ENCODE measurements at regions not wholly inside any gene's neighbourhood (a gene's known extent, or its start where the extent isn't known, plus 50 kb on each side); places are given as distances from the start of the nearest gene placed in this dataset.

GRCh38 chr15:47484997-47485396, 232.3 kb upstream of the SEMA6D start:
- no peak for TF ChIP-seq CTCF (IDR thresholded peaks at IDR 0.05; ENCODE audit: unreplicated experiment)
- Mint-ChIP-seq H3K4me3 (ENCODE audit: unreplicated experiment) (no peak overlapping the region), H3K27ac (ENCODE audit: unreplicated experiment) (no peak overlapping the region)

DNA sequence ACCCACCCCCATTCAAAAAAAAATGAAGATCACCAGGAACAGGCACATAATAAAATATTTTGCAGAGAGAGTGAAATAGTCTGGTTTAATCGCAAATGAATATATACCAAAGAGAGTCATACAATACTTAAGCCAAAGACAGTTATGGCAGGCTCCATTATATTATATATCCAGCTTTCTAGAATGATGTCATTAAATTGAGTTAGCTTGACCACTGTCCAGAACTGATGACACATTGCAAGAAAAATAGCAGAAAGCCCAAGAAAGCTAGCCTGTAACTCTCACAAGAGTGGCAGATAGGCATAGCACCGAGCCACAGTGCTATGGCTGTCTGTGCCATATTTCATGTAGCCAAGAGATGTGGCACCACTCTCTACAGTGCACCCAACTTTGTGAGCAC, 231.9 kb upstream of the SEMA6D start:
- no peak for DNase-seq (ENCODE audit: low spot score)
- H3K27ac Mint-ChIP-seq (ENCODE audit: unreplicated experiment): no peak overlapping the region
- no peaks in the 10 kb centered on the region for H3K36me3 Mint-ChIP-seq (ENCODE audit: low read depth, unreplicated experiment)
- no peaks in the 10 kb centered on the region for H3K27me3 Mint-ChIP-seq (ENCODE audit: unreplicated experiment)
- H3K4me1 Mint-ChIP-seq (ENCODE audit: unreplicated experiment): peaks cover 13% of the 10 kb centered on the region
- TF ChIP-seq CTCF (IDR thresholded peaks at IDR 0.05; ENCODE audit: unreplicated experiment): no peak
- H3K4me3 Mint-ChIP-seq (ENCODE audit: unreplicated experiment): no peak overlapping the region
- H3K9me3 Mint-ChIP-seq (ENCODE audit: unreplicated experiment): no peaks in the 10 kb centered on the region

More at GRCh38 chr15:47484997-47485396, 232.3 kb upstream of the SEMA6D start:
- DNase-seq (ENCODE audit: low spot score): no peak
- H3K36me3 Mint-ChIP-seq (ENCODE audit: low read depth, unreplicated experiment): no peaks in the 10 kb centered on the region
- no peaks in the 10 kb centered on the region for H3K27me3 Mint-ChIP-seq (ENCODE audit: unreplicated experiment)
- H3K9me3 Mint-ChIP-seq (ENCODE audit: unreplicated experiment): no peaks in the 10 kb centered on the region
- H3K4me1 Mint-ChIP-seq (ENCODE audit: unreplicated experiment): peaks cover 13% of the 10 kb centered on the region

DNA sequence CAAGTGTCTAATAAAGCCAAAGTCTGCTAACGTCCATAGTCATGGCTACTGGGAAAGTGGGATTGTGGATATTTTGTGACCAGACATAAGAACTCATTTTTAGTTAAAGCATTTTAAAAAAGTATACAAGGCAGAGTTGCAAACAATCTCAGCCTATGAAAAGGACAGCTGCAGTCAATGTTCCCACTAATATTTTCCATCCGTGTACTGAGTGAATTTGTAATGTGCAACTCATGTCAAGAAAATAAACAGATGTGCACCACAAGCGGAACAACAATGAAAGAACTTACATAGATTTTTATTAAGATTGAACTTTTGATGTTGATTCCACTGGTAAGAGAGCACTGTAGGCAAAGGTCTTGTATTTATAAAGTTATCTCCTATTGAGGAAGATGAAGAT, 231.3 kb upstream of the SEMA6D start:
- H3K27ac Mint-ChIP-seq (ENCODE audit: unreplicated experiment): no peak overlapping the region
- H3K4me1 Mint-ChIP-seq (ENCODE audit: unreplicated experiment): peaks cover 13% of the 10 kb centered on the region
- DNase-seq (ENCODE audit: low spot score): no peak
- no peak for TF ChIP-seq CTCF (IDR thresholded peaks at IDR 0.05; ENCODE audit: unreplicated experiment)
- no peaks in the 10 kb centered on the region for H3K36me3 Mint-ChIP-seq (ENCODE audit: low read depth, unreplicated experiment)
- no peak overlapping the region for H3K4me3 Mint-ChIP-seq (ENCODE audit: unreplicated experiment)
- no peaks in the 10 kb centered on the region for H3K9me3 Mint-ChIP-seq (ENCODE audit: unreplicated experiment)
- H3K27me3 Mint-ChIP-seq (ENCODE audit: unreplicated experiment): no peaks in the 10 kb centered on the region

- no peak overlapping the region for H3K4me3 Mint-ChIP-seq (ENCODE audit: unreplicated experiment)
- no peaks in the 10 kb centered on the region for H3K27me3 Mint-ChIP-seq (ENCODE audit: unreplicated experiment)
- H3K36me3 Mint-ChIP-seq (ENCODE audit: low read depth, unreplicated experiment): no peaks in the 10 kb centered on the region
- DNase-seq (ENCODE audit: low spot score): no peak
- no peaks in the 10 kb centered on the region for H3K9me3 Mint-ChIP-seq (ENCODE audit: unreplicated experiment)
- H3K27ac Mint-ChIP-seq (ENCODE audit: unreplicated experiment): no peak overlapping the region
- peaks cover 4% of the 10 kb centered on the region for H3K4me1 Mint-ChIP-seq (ENCODE audit: unreplicated experiment)
- no peak for TF ChIP-seq CTCF (IDR thresholded peaks at IDR 0.05; ENCODE audit: unreplicated experiment)
Measured at GRCh38 chr15:47492195-47492594, 225.1 kb upstream of the SEMA6D start.

DNA sequence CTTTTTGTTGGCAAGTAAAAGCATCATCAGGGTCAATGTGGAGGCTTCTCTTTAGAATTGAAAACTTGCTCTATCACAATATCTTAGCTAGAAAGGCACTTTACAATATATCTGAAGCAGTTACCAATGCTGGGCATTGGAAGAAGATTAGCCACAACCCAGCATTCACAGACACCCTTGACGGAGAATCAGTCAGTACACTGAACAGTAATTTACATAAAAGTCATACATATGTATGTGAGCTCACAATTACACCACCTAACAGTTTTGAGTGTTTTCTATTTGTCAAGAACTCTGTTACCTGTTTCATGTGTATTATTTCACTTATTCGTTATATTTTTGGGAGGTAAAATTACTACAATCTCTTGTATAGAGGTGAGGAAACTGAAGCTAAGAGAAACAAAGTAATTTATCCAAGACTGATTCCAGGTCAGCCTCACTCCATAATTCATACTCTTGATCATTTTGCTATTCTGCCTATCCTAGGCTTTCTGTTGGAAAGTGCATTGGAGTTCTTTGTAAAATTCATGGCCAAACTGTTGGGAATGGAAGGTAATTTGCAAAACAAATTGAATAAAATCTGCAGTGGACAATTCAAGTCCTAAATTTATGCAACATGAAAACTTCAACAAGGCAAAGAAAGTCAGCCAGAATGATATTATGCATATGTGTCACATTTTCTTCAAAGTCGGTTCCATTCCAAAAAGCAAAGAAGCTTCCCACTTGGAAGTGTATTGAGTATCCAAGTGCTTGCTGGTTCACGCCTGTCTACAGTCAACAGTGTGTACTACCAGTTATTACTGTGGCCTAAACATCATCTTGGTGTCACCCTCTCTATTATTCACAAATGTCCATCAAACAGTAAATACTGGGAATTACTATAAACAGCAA, 223.7 kb upstream of the SEMA6D start:
- no peak for DNase-seq (ENCODE audit: low spot score)
- Mint-ChIP-seq H3K36me3 (ENCODE audit: low read depth, unreplicated experiment) (no peaks in the 10 kb centered on the region), H3K4me3 (ENCODE audit: unreplicated experiment) (no peak overlapping the region), H3K9me3 (ENCODE audit: unreplicated experiment) (no peaks in the 10 kb centered on the region), H3K27me3 (ENCODE audit: unreplicated experiment) (no peaks in the 10 kb centered on the region), H3K27ac (ENCODE audit: unreplicated experiment) (no peak overlapping the region), H3K4me1 (ENCODE audit: unreplicated experiment) (peaks cover 1% of the 10 kb centered on the region)
- TF ChIP-seq CTCF (IDR thresholded peaks at IDR 0.05; ENCODE audit: unreplicated experiment): no peak

All from endothelial cell (in vitro differentiated cells).